ENCODE measurements at regions not wholly inside any gene's neighbourhood (a gene's known extent, or its start where the extent isn't known, plus 50 kb on each side); places are given as distances from the start of the nearest gene placed in this dataset.
"Not testable (repeated sequence)": the region's sequence is repeated elsewhere in the genome, so short reads cannot be mapped to it uniquely, and the experiment has no call there.

GRCh38 chr2:57207191-57207590 is 839.4 kb upstream of the VRK2 start:
- no peak for TF ChIP-seq POLR2A (IDR thresholded peaks at IDR 0.05; ENCODE audit: low read depth, low read length)
- DNase-seq (ENCODE audit: insufficient read length, low spot score) (no peak), FAIRE-seq (no peak)

GRCh38 chr2:57209799-57210198 is 836.8 kb upstream of the VRK2 start:
- TF ChIP-seq POLR2A (IDR thresholded peaks at IDR 0.05; ENCODE audit: low read depth, low read length) = no peak
- DNase-seq (ENCODE audit: insufficient read length, low spot score) (no peak), FAIRE-seq (no peak)

GRCh38 chr2:57210855-57211254 is 835.8 kb upstream of the VRK2 start:
- FAIRE-seq = no peak
- no peak for DNase-seq (ENCODE audit: insufficient read length, low spot score)
- no peak for TF ChIP-seq POLR2A (IDR thresholded peaks at IDR 0.05; ENCODE audit: low read depth, low read length)

- FAIRE-seq = no peak
- TF ChIP-seq POLR2A (IDR thresholded peaks at IDR 0.05; ENCODE audit: low read depth, low read length) = no peak
These were observed 829.6 kb upstream of the VRK2 start for GRCh38 chr2:57217013-57217412.

GRCh38 chr2:57218206-57218605 is 828.4 kb upstream of the VRK2 start:
- TF ChIP-seq POLR2A (IDR thresholded peaks at IDR 0.05; ENCODE audit: low read depth, low read length) = no peak
- FAIRE-seq = no peak
- no peak for DNase-seq (ENCODE audit: insufficient read length, low spot score)

More at GRCh38 chr2:57217013-57217412, 829.6 kb upstream of the VRK2 start:
- no peak for DNase-seq (ENCODE audit: insufficient read length, low spot score)

GRCh38 chr2:57229706-57230105 is 816.9 kb upstream of the VRK2 start:
- DNase-seq (ENCODE audit: insufficient read length, low spot score); FAIRE-seq: not testable (repeated sequence)

- FAIRE-seq; DNase-seq (ENCODE audit: insufficient read length, low spot score): not testable (repeated sequence)
These were observed 814.3 kb upstream of the VRK2 start for GRCh38 chr2:57232341-57232740.

- not testable (repeated sequence) for FAIRE-seq; DNase-seq (ENCODE audit: insufficient read length, low spot score)
These were observed 795.1 kb upstream of the VRK2 start for GRCh38 chr2:57251495-57251894.

- FAIRE-seq = not testable (repeated sequence)
These were observed 770.2 kb upstream of the VRK2 start for GRCh38 chr2:57276408-57276807.

GRCh38 chr2:57278451-57278850 is 768.2 kb upstream of the VRK2 start:
- no peak for FAIRE-seq
- no peak for DNase-seq (ENCODE audit: insufficient read length, low spot score)
- TF ChIP-seq POLR2A (IDR thresholded peaks at IDR 0.05; ENCODE audit: low read depth, low read length) = no peak

More at GRCh38 chr2:57276408-57276807, 770.2 kb upstream of the VRK2 start:
- not testable (repeated sequence) for DNase-seq (ENCODE audit: insufficient read length, low spot score)

GRCh38 chr2:57291209-57291608 is 755.4 kb upstream of the VRK2 start:
- FAIRE-seq (no peak), DNase-seq (ENCODE audit: insufficient read length, low spot score) (no peak)
- no peak for TF ChIP-seq POLR2A (IDR thresholded peaks at IDR 0.05; ENCODE audit: low read depth, low read length)

- no peak for TF ChIP-seq POLR2A (IDR thresholded peaks at IDR 0.05; ENCODE audit: low read depth, low read length)
- DNase-seq (ENCODE audit: insufficient read length, low spot score) (no peak), FAIRE-seq (no peak)
These were observed 749.6 kb upstream of the VRK2 start for GRCh38 chr2:57296795-57297517.

- FAIRE-seq = no peak
- TF ChIP-seq POLR2A (IDR thresholded peaks at IDR 0.05; ENCODE audit: low read depth, low read length) = no peak
- DNase-seq (ENCODE audit: insufficient read length, low spot score) = no peak
These were observed 732.9 kb upstream of the VRK2 start for GRCh38 chr2:57313678-57314077.

- FAIRE-seq (no peak), DNase-seq (ENCODE audit: insufficient read length, low spot score) (no peak)
- no peak for TF ChIP-seq POLR2A (IDR thresholded peaks at IDR 0.05; ENCODE audit: low read depth, low read length)
These were observed 731.9 kb upstream of the VRK2 start for GRCh38 chr2:57314682-57315081.

GRCh38 chr2:57330447-57330846 is 716.2 kb upstream of the VRK2 start:
- FAIRE-seq = no peak
- no peak for DNase-seq (ENCODE audit: insufficient read length, low spot score)
- TF ChIP-seq POLR2A (IDR thresholded peaks at IDR 0.05; ENCODE audit: low read depth, low read length) = no peak

GRCh38 chr2:57333221-57333620 is 713.4 kb upstream of the VRK2 start:
- FAIRE-seq (no peak), DNase-seq (ENCODE audit: insufficient read length, low spot score) (no peak)
- no peak for TF ChIP-seq POLR2A (IDR thresholded peaks at IDR 0.05; ENCODE audit: low read depth, low read length)

Data from H54 (cell line).